Sciatic nerve (tissue), 2 donors: ENCODE measurements at regions not wholly inside any gene's neighbourhood (a gene's known extent, or its start where the extent isn't known, plus 50 kb on each side); places are given as distances from the start of the nearest gene placed in this dataset.

Experiments used
- ATAC-seq: fragments of 200-7000 bp; cut with Tn5 transposase; one replicate; pipeline ENCODE4 v1.9.1; 2020; ENCODE audit warnings: mild to moderate bottlenecking, moderate library complexity
- DNase-seq: peaks from one replicate; pipeline ENCODE4 v3.0.0-alpha.2; 2020; ENCODE audit warnings: low spot score
- intact Hi-C: fragments of 100-400 bp; cut with DNase I; formaldehyde crosslinking; loops from one replicate; pipeline ENCODE4 v1.14.2; 2022
- donor health status: DM: no; HTN: no; CAD: no.
- donor health status: DM: no; HTN: no; CAD: no.

DNA sequence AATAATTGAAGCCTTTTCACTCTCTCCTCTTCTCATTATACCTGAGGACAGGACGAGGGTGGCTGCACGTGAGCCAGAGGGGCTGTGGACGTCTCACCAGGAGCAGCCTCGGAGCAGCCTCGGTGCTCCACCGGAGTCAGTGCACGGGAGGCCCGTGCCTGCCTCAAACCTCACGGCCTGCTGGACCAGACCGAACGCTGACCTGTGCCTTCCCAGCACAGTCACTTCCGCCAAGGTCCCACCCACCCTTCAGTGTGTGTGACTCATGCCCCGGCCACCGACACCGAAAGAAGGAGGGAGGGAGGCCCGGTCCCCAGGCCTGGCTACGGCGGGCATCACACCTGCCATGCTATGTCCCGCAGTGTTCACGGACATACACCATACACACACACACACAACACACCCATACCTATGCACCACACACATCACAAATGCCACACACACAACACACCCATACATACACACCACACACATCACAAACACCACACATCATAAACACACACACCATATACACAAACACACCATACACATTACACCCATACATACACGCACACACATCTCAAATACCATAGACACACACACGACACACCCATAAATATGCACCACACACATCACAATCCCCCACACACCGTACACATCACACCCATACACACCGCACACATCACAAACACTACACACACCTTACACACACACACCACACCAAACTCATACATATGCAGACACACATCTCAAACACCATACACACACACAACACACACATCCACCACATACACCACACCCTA, 1506.5 kb downstream of the TBC1D22A start:
- no peak for ATAC-seq
- intact Hi-C loops, result no loop called here
- no peak for DNase-seq

DNA sequence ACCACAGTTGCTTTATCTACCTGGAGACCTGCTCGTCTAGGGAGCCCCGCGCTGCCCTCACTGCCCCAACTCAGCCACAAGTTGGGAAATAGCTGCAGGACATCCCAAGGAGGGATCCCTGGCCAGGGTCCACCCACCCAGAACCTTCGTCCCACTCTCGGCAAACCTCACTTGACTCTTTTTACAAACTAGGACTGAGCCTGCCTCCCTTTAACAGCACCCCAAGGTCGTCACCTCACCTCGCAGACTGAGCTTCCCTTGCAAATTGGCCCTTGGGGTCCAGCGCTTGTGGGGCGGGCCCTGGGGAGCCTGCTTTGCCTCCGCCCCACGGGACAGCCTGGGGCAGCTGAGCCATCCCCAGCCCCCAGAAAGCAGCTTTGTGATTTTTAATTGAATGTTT, 1505.8 kb downstream of the TBC1D22A start:
- intact Hi-C loops, result no loop called here
- DNase-seq (no peak), ATAC-seq (no peak)

DNA sequence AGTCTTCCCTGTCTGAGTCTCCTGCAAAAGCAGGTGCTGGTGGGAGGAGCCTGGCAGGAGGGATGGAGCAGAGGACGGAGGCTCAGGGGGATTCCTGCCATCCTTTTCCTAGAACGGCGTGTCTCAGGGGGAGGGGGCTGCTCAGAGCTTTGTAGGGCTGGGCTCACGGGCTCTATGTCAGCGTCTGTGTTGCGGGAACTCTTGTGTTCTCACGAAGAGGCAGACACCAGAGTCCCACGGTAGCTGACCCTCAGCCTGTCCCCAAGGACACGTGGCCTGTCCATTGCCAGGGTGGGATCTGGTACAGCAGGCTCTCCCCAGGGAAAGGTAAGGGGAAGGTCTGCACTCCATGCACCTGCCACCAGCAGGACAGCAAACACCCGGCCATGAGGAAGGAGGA, 1505.2 kb downstream of the TBC1D22A start:
- ATAC-seq (no peak), DNase-seq (no peak)
- intact Hi-C loops, result no loop called here

DNA sequence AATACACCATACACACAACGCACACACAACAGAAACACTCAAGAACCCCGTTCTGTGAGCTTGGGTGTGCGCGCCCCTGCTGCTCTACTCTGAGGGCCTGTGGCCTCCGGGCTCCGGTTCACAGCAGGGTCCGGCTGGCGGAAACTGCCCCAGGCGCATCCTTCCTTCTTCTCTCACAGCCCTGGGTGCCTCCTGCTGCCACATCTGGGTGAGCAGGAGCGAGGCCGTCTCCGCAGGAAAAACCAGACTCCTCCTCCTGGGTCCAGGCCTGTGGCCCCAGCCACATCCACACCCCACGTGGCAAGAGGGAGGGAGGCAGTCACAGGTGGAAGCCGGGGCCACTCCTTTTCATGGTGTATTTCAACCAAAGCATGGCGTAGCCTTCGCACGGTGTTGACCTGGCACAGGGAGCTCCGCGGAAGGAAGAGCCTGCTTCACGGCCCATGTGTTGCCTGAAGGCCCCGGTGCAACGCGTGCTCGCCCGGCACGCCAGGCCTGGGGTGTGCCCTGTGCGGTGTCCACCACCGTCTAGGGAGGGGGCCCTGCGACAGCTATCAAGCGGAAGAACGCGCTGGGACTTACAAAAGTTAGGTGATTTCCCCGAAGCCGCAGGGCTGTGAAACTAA, 1502.7 kb downstream of the TBC1D22A start:
- intact Hi-C loops, result no loop called here
- ATAC-seq (no peak), DNase-seq (no peak)

DNA sequence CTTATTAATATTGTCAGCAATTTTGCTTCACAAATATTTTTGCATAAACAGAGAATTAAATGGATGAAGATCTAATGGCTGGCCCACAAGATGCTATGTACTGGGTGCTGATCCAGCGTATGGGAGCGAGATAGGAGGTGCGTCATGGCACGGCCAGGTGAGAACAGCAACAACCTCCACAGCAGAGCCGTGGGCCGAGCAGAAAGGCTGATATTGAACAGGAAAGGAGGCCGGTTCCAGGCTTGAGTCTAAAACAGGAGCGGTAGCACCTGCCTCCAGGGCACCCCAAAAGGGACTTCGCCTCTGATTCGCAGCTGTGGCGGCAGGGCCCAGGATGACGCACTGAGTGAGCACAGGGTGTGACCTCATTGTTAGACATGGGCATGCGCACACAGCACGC, 1502.1 kb downstream of the TBC1D22A start:
- no peak for DNase-seq
- ATAC-seq, result no peak
- intact Hi-C loops, result no loop called here

DNA sequence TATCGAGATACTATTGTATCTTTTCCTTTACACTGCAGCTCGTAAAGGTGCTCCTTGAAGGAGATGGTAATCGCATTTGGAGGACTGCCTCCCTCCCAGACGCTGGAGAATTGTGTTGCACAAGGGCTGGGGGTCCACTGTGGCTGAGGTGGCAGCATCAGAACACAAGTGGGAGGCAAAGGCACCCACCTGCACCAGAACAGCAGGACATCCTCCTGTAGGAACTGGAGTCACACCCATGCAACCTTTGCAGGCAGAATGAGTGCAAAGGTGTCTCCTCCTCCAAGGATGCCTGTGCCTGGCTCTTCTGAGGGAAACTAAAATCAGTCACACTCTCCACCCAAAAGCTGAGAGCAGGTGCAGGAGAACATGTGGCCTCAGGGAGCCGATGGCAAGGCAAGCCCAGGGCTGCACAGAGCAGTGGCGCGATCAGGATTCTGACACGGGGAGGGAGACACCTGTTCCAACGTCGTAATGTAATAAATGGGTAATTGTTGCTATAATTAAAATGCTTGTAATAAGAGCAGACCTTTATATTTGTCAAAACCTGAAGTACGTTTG, 1501.4 kb downstream of the TBC1D22A start:
- DNase-seq (no peak), ATAC-seq (no peak)
- intact Hi-C loops, result no loop called here

DNA sequence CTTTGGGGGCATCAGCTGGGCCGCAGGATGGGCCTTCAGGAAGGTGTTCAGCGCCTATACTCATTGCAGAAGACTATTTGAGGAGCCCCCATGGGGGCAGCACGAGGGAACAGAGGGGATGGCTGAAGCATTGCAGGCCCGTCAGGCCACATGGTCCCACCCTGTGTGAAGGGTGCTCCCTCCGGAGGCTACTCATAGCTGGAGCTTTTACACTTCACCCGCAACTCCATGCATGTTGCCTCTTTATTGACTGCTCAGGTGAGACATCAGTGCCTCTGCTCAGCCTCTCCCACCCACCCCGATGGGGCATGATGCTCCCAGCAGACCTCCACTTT, 1500.9 kb downstream of the TBC1D22A start:
- no peak for ATAC-seq
- intact Hi-C loops, result no loop called here
- no peak for DNase-seq

DNA sequence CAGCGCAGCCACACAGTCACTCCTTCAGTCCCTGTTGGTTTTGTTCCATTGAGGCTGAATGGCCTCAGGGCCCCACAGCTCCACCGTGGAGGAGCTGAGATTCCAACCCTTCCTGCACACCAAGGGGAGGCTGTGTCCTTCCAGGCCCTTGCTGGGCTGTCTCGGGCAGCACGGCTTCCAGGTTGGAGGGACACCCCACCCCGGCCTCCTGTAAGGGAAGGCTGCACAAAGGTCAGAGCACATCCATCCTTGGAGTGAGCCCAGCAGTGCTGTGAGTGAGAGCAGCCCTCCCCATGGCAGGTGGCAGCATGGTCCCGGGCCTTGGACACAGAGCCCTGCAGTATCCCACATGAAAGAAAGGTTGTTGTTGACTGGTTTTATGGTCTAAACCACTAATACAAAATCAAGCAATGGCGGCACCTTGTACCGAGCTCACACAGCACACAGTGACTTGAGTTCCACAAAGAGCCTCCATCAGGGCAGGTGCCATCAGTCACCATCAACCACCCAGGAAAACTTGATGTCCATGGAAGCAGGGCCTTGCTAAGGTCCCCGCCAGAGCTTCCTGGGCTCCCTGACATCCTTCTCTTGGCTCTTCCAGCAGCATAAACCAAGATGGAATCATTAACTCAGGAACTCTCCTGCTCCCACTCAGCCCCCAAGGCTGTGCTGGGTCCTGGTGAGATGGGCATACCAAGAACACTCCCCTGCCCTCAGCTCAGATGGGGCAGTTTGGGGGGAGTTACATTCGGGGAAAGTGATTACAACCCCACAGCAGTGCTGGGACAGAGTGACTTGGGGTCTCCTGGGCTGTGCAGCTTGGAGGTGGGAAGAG, 1500.4 kb downstream of the TBC1D22A start:
- ATAC-seq (no peak), DNase-seq (no peak)
- intact Hi-C loops, result no loop called here

DNA sequence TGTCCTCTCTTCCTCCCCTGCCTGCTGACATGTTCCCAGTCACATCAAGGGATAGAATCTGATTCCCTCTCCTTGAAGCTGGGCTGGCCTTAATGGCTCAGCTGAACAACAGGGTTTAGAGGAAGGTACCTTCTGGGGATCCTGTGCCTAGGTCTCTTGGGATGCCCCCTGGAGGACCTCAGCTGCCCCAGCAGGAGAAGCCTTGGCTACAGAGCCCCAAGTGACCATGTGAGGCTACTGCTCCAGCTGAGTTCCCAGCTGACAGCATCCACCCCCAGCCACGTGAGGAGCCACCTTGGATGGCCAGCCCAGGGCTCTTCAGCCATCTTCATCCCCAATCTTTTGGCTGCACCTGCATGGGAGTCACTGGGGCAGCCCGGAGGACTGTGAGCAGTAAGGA, 1499.3 kb downstream of the TBC1D22A start:
- DNase-seq, result no peak
- no peak for ATAC-seq
- intact Hi-C loops, result no loop called here

DNA sequence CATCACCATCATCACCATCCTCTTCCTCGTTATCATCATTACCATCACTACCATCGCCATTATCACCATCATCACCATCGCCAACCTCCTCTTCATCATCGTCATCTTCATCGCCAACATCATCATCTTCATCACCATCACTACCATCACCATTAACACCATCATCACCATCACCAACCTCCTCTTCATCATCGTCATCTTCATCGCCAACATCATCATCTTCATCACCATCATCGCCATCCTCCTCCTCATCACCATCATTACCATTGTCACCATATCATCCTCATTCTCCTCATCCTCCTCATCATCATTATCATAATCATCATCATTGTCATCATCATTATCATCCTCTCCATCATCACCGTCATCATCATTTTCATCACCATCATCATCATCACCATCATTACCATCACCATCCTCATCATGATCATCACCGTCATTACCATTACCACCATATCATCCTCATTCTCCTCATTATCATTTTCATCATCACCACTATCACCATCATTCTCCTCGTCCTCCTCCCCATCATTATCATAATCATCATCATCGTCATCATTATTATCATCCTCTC, 1498.7 kb downstream of the TBC1D22A start:
- intact Hi-C loops, result no loop called here
- ATAC-seq (no peak), DNase-seq (no peak)

DNA sequence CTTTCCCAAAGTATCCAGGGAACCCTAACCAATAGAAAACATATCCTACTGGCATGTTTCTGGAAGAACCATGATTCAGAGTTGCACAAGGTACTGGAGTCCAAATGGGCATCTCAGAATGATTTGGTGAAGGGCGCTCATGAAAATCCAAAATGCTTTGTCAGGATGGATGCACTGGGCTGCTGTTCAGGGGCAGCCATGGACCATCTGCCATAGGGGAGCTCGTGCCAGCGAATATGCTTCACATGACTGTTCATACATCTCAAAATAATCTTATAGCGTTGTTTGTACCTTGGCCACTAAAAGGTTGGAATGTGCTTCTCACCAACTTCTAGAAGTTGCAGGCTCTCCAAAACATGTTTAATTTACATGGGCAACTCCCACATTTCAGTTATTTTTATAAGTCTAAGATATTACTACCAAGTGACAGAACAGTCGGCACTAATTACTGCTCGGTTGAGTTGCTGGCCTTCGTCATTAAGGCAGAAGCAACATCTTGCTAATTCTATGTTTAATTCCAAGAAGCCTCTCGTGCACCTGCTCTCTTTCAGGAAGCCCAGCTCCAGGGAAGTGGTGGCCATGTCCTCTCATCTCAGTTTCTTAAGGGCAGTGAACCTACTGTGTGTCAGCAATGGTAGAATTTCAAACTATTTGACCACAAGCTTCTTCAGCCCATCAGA, 1497.7 kb downstream of the TBC1D22A start:
- intact Hi-C loops, result no loop called here

DNA sequence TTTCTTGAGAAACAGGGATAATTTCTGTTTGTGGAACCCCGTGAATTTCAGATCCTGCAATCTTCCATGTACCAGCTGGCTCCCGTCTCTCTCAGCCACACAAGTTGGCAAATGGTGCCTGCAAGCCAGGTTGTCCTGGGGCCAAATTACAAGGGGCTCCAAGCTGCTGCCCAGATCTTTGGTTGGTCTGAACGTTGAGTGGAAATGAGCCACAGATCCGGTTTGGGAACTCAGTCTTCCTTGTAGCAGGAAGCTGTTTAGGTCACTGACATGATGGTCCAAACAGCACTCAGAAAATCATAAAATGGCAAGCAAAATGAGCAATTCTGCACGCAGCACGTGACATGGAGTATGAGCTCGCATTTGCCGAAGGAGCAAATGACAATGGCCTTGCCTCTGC, 1496.4 kb downstream of the TBC1D22A start:
- ATAC-seq, result no peak
- intact Hi-C loops, result no loop called here

More for the DNA sequence above, 1497.7 kb downstream of the TBC1D22A start:
- DNase-seq (no peak), ATAC-seq (no peak)

DNA sequence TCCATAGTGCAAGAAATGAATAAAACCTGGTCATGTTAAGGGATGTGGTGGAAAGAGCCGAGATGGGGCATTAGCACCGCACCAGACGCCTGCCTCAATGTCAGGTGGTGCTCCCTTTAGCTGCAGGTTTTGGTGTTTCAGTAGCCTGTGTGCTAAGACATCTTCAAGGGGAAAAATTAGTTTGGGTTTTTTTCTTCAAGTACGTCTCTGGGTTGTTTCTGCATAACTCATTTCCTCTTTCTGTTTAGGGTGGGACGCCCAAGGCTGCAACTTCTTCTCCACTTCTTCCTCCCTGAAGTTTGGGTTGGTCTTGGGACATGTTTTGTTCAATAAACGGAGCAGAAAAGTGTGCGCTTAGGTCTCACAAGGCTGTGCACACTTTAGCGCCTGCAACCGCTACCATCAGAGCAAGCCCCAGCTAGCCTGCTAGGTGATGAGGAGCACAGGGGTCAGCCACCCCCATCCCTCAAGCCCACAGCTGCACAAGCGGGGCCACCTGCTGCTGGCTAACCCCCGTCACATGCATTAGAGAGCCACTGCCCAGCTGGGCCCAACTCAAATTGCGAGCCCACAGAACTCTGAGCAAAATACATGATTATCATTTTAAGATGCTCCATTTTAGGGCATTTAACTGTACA, 1495.7 kb downstream of the TBC1D22A start:
- intact Hi-C loops, result no loop called here
- DNase-seq (no peak), ATAC-seq (no peak)

More for the DNA sequence above, 1496.4 kb downstream of the TBC1D22A start:
- DNase-seq, result no peak

DNA sequence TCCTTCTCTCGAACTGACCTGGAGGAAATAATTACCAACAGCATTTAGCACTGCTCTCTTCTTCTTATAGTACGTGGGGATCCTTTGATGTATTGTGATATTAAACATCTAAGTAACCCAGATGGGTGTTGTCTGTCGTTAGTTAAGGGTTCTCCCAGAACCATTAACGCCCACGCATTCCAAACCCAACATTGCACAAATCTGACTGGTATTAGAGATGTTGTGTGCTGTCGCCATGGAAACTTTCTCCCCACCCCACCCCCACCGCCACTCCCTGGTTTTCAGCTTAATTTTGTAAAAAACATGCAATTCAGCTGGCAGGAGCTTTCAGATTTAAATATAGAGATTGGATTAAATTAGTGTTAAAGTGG, 1495.2 kb downstream of the TBC1D22A start:
- DNase-seq, result no peak
- ATAC-seq, result no peak
- intact Hi-C loops, result no loop called here

DNA sequence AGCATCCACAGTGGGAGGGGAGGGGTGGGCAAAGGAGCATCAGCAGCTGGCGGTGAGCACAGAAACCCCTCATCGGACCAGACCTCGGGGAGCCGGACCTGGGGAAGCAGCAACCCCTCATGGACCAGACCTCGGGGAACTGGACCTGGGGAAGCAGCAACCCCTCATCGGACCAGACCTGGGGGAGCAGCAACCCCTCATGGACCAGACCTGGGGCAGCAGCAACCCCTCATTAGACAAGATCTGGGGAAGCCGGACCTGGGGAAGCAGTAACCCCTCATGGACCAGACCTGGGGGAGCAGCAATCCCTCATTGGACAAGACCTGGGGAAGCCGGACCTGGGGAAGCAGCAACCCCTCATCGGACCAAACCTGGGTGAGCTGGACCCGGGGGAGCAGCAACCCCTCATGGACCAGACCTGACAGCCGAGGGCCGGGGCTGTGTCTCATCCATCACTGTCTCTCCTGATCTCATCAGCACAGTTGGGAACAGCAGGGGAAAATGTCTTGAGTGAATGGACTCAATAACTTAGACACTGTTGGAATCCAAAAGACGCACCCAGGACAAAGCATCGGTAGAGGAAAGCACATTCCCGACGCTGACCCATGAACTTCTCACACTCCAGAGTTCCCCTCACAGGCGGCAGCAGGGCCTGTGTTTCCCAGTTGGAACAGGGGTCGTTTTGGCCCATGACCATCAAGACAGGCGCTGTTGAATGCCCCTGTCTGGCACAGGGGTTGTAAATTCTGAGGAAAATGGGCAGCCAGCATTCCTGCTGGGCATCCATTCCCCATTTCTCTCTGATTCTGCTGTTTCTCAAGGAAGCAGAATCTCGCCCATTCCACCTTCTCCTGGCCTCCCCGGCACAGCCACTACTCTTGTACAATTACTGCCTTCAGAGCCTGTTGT, 1494.6 kb downstream of the TBC1D22A start:
- no peak for ATAC-seq
- no peak for DNase-seq
- intact Hi-C loops, result no loop called here

DNA sequence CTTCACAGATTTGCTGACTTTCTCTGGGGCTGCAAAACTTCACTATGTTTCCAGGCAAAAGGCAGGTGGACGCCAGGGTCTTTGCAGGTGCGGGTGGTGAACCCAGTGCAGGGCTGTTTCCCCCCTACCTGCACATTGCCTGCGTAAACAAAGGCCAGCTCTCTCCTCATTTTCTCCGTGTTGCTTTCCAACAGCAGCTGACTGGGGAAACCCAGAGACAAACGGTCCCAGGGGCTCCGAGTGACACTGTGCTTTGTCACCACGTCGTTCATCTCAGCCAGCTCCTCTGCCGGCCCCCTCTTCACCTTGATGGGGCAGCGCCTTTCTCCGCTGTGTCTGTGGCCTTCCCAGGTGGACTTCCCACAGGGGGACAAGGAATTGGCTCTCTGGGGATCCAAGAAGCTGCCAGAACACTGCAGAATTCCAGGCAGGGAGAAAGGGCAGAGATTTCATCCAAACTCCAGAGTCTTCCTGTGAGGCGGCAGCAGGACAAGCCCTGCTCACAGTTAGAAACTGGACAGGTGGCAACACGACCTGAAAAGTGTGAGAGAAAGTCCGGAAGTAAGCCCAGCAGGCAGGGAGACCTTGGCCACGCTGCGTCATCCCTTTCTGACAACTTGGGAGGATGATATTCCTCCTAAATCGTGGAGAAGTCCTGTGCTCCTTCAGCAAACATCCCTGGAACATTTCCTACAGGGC, 1493.7 kb downstream of the TBC1D22A start:
- DNase-seq, result no peak
- ATAC-seq, result no peak
- intact Hi-C loops, result no loop called here

DNA sequence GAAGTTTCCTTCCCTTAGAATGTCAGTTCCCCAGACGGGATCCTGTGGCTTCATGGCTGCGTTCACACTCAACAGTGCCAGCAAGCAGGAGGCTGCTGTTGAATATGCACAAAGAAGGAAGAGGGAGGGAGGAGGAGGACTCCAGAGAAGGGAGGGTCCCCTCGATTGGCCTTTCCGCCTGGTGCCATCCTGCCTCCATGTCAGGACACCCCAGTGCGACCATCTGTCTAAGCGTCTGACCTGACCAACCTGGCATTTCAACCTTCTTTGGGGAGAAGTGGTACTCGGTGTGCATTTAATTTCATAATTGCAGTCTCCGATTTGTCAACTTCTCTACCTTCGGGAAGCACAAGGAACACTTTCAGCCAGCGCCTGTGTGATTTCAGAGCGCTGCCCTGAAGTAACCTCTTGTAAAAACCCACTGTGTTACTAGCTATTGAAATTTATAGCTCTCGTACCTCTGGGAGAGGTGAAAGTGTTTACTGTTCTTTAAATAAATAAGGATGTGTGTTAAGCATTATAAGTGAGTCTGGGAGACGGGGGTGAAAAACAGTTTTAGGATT, 1491.9 kb downstream of the TBC1D22A start:
- peak; percentile 36 for DNase-seq
- ATAC-seq, result peak; percentile 56
- intact Hi-C loops, result no loop called here
